Cardiac muscle cell (in vitro differentiated cells and primary cell): ENCODE measurements at regions not wholly inside any gene's neighbourhood (a gene's known extent, or its start where the extent isn't known, plus 50 kb on each side); places are given as distances from the start of the nearest gene placed in this dataset.
A peak's percentile ranks its signal among the peaks of the same experiment; 100 is the strongest.

ENCODE experiments used
- DNase-seq, 2 donors: peaks; one replicate each; pipeline versions ENCODE4 v3.0.0 to v3.0.0-alpha.2; 2010 to 2017; ENCODE audit warnings: low read depth in 1 of 2, low spot score in 1 of 2
- H3K27ac ChIP-seq: fragments of 200-600 bp; sonication (generic); 2 replicates; pipeline ENCODE4 v1.5.1; 2016
- H3K27me3 ChIP-seq: fragments of 200-600 bp; sonication (generic); 2 replicates; pipeline ENCODE4 v1.6.0; 2016; ENCODE audit warnings: control low read depth
- H3K36me3 ChIP-seq: fragments of 200-600 bp; sonication (generic); 2 replicates; pipeline ENCODE4 v1.5.1; 2016; ENCODE audit warnings: control low read depth
- H3K4me1 ChIP-seq: fragments of 200-600 bp; sonication (generic); 2 replicates; pipeline ENCODE4 v1.8.1; 2017; ENCODE audit warnings: low read depth, mild to moderate bottlenecking, mixed run types
- H3K4me3 ChIP-seq: fragments of 200-600 bp; sonication (generic); 2 replicates; pipeline ENCODE4 v1.5.1; 2016; ENCODE audit warnings: mild to moderate bottlenecking
- H3K9me3 ChIP-seq: fragments of 200-600 bp; sonication (generic); 2 replicates; pipeline ENCODE4 v1.5.1; 2017; ENCODE audit warnings: low read depth, mild to moderate bottlenecking, control low read depth
- TF ChIP-seq, protein P1 (sequence below): IDR thresholded peaks from 2 replicates; pipeline ENCODE4 v1.5.1; 2012; ENCODE audit warnings: low read depth, mild to moderate bottlenecking, low read length

- no peak overlapping the region for H3K27ac ChIP-seq
- H3K4me1 ChIP-seq, result no peaks in the 10 kb centered on the region
- H3K36me3 ChIP-seq, result no peaks in the 10 kb centered on the region
- H3K9me3 ChIP-seq, result no peaks in the 10 kb centered on the region
- peak in 1 of 2 donors; percentile 74 for DNase-seq
- peaks cover 30% of the 10 kb centered on the region for H3K27me3 ChIP-seq
- no peak overlapping the region for H3K4me3 ChIP-seq
- TF ChIP-seq, protein P1, sequence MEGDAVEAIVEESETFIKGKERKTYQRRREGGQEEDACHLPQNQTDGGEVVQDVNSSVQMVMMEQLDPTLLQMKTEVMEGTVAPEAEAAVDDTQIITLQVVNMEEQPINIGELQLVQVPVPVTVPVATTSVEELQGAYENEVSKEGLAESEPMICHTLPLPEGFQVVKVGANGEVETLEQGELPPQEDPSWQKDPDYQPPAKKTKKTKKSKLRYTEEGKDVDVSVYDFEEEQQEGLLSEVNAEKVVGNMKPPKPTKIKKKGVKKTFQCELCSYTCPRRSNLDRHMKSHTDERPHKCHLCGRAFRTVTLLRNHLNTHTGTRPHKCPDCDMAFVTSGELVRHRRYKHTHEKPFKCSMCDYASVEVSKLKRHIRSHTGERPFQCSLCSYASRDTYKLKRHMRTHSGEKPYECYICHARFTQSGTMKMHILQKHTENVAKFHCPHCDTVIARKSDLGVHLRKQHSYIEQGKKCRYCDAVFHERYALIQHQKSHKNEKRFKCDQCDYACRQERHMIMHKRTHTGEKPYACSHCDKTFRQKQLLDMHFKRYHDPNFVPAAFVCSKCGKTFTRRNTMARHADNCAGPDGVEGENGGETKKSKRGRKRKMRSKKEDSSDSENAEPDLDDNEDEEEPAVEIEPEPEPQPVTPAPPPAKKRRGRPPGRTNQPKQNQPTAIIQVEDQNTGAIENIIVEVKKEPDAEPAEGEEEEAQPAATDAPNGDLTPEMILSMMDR, result no peak
Measured at GRCh38 chr5:2207416-2208238, 324.9 kb upstream of the IRX4 start.

DNA sequence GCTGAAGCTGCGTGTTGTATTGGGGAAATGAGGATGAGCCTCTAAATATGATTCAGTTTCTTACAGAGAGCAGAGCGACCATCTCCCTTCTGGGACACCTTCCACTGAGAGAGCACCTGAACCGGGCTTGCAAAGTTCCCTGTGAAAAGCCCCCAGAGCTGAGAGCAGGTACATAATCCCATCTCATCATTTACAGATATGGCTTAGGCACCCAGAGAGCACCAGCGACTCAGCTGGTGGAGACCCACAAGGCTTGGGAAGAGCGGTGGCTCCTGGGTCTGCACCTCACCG, 324.3 kb upstream of the IRX4 start:
- Histone ChIP-seq H3K9me3 (no peaks in the 10 kb centered on the region), H3K4me1 (no peaks in the 10 kb centered on the region), H3K27ac (no peak overlapping the region), H3K27me3 (peaks cover 30% of the 10 kb centered on the region), H3K36me3 (no peaks in the 10 kb centered on the region), H3K4me3 (no peak overlapping the region)
- TF ChIP-seq, protein P1, result no peak
- no peak for DNase-seq

- H3K27ac ChIP-seq, result no peak overlapping the region
- H3K9me3 ChIP-seq, result no peaks in the 10 kb centered on the region
- H3K36me3 ChIP-seq, result no peaks in the 10 kb centered on the region
- H3K4me1 ChIP-seq, result no peaks in the 10 kb centered on the region
- H3K27me3 ChIP-seq, result peaks cover 27% of the 10 kb centered on the region
- H3K4me3 ChIP-seq, result no peak overlapping the region
- TF ChIP-seq, protein P1, result no peak
- peak in 1 of 2 donors; percentile 33 for DNase-seq
Measured at GRCh38 chr5:2206293-2207108, 323.8 kb upstream of the IRX4 start.

DNA sequence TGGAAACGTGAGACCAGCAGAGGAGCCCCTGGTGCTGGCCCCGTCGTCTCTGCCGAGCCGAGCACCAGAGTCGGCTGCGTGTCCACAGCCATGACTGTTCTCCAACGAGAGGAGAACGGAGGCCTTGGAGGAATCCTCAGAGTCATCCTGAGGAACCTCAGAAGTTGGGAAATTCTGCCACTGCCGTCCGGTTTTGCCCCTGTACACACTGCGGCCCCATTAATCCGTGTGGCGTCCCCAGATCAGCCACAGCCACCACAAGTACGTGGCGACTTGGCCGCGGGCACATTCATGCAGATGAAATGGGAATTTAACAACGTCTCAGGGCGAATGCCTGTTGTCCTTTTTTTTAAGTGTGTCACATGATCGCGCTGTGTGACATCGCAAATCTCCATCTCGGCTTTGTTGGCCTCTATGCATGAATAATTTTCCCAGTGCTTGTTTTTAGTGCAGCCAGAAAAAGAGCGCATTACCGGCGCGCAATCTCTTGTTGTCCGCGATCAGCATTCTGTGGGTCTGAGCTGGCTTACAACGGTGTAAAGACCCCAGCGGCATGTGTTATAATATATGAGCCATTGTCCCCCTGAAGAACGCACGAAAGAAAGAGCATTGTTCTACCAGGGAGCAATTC, 323.0 kb upstream of the IRX4 start:
- Histone ChIP-seq H3K27ac (no peak overlapping the region), H3K36me3 (no peaks in the 10 kb centered on the region), H3K9me3 (no peaks in the 10 kb centered on the region), H3K27me3 (peaks cover 21% of the 10 kb centered on the region), H3K4me1 (no peaks in the 10 kb centered on the region), H3K4me3 (no peak overlapping the region)
- TF ChIP-seq, protein P1, result no peak
- no peak for DNase-seq

- Histone ChIP-seq H3K27ac (no peak overlapping the region), H3K36me3 (no peaks in the 10 kb centered on the region), H3K4me3 (no peak overlapping the region), H3K4me1 (no peaks in the 10 kb centered on the region), H3K27me3 (peaks cover 17% of the 10 kb centered on the region), H3K9me3 (no peaks in the 10 kb centered on the region)
- DNase-seq, result no peak
- TF ChIP-seq, protein P1, result no peak
Measured at GRCh38 chr5:2205185-2205585, 322.5 kb upstream of the IRX4 start.
